GM21367 (cell line): ENCODE measurements at regions not wholly inside any gene's neighbourhood (a gene's known extent, or its start where the extent isn't known, plus 50 kb on each side); places are given as distances from the start of the nearest gene placed in this dataset.
A peak's percentile ranks its signal among the peaks of the same experiment; 100 is the strongest.

Experiments used
- ATAC-seq: cut with Tn5 transposase; IDR thresholded peaks from one replicate; pipeline ENCODE4 v1.9.1; 2021; ENCODE audit not compliant: unreplicated experiment

DNA sequence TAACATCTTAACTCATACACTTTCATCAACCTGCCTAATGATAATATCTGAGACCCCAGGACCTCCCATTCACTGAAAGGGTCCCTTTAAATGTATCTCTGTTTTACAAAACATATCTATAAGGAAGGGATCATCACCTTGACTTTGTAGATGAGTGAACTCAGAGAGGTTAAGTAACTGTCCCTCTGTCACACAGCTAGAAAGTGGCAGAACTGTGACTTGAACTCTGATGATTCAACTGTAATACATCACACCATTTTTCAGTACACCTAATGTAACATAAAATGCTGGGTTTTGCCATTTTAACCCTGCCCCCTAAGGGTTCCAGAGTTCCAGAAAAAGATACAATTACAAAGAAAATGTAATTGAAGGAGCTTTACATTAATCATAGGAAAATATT is 234.6 kb downstream of the ZEB2 start:
- no peak for ATAC-seq

DNA sequence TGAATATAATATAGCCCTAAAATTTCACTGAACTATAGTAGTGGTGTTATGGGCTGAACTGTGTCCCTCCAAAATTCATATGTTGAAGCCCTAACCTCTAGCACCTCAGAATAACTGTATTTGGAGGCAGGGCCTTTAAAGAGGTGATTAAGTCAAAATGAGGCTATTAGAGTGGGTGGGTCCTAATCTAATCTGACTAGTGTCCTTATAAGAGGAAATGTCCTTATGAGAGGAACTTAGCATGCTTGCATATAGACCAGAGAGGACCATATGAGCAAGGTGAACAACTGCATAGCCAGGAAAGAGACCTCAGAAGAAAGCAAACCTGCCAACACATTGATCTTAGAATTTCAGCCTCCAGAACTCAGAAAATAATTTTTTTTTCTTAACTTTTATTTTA is 238.4 kb downstream of the ZEB2 start:
- ATAC-seq: no peak

DNA sequence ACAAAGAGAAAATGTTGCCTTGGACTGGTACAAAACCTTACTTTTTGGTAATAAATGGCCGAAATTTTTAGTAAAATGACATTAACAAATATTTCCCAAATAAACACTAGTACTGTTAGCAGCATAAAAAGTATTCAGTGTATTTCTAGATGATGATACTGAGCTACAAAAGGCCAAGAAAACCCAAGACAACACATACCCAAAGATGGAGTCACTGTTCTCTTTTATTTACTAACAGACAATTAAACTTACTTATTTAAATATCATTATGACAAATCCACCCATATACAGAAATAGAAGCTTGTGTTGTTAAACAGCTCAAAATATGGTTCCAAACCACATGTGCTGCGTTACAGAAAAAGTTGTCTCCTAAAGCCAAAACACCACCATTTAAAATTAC is 239.9 kb downstream of the ZEB2 start:
- ATAC-seq: no peak

DNA sequence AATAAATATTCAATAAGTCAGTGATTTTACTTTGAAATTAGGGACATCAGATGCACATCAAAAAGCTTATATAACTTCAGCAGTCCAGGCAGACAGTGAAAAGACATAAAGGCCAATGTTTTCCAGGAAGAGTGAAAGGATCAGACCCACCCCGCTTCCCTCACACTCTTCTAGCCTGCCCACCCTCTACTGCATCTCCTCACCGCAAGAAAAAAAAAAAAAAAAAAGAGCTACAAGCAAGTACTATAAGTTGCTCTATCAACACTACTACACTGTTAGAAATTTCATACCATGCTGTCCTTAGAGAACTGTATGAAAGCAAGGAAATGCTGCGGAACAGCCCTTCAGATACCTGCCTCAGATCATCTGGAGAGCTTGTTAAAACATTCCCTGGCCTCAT is 240.8 kb downstream of the ZEB2 start:
- ATAC-seq: no peak

DNA sequence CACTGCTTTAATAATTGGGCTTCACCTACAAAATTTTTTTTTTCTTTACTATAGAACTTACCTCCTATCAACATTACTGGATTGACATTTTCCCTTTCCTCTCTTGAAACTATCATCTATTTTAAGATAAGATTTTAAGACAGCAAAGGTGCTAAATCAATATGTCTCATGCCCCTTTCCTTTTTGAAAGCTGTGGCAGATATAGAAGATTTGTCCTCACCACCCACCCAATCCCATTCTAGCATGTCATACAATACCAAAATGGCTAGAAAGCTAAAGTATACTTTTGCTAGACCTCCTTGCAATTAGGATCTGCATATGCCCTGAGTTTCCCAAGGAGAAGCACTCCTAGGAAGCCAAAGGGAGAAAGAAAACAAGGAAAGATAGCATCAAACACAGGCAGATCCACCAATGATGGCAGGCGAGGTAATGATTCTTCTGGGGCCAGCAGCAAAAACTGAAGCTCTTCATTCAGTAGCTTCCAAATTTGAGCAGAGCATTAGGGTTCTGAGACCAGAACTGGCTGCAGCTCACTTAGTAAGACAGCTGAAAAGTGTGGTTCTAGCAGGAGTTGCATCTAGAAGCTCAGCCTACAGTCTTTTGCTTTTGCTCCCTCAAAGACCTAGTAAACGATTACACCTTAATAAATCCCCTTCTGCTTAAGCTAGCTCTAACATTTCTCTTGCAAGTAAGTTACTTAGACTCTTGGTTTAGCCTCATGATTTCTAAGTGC is 242.1 kb downstream of the ZEB2 start:
- ATAC-seq: no peak

DNA sequence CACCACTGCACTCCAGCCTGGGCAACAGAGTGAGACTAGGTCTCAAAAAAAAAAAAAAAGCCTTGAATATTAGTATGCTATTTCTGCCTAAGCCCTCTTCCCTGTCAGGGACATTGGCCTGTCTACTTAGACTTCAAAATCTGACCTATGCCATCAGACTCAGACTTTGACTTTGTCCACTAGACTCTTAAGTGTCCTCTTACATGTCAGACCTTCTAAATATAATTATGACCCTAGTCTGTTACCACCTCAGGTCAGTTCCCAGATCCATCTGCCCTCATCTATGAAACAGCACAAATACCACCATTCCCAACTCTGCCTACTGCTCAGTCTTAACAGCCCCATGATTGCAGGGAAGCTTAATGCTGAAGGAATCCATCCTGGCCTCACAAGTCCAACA is 244.6 kb downstream of the ZEB2 start:
- no peak for ATAC-seq

DNA sequence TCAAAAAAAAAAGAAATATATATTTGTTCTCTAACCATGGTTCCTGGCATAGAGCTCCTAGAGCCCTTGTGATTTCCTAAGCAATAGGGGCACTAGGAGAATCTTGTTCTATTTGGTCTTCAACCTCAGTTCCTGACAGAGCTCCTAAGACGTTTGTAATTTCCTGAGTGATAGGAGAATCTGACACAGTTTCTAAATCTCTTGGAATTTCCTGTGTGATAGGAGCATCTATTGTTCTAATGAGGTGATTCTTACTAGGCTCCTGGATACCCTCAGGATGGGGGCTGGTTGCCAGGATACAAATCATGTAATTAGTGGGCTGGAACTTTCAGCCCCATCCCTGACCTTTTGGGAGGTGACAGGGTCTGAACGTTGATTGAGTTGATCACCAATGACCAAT is 245.8 kb downstream of the ZEB2 start:
- no peak for ATAC-seq

DNA sequence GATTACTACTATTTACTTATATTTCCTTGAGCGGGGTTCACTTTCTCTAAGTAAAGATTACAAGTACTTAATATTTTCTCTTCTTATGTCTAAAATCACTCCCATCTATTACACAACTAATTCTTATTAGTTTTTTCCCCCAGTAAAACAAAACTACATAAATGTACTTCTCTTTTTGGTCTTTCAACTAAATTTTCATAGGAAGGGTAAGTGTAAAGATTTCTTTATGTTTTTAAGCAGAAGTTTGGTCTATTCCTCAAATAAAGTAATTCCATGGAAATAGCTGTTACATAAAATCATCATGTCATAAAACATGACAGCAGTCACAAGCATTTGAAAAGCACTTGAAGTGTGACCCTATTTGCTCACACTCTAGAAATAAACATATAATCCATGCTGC is 249.0 kb downstream of the ZEB2 start:
- ATAC-seq: no peak

DNA sequence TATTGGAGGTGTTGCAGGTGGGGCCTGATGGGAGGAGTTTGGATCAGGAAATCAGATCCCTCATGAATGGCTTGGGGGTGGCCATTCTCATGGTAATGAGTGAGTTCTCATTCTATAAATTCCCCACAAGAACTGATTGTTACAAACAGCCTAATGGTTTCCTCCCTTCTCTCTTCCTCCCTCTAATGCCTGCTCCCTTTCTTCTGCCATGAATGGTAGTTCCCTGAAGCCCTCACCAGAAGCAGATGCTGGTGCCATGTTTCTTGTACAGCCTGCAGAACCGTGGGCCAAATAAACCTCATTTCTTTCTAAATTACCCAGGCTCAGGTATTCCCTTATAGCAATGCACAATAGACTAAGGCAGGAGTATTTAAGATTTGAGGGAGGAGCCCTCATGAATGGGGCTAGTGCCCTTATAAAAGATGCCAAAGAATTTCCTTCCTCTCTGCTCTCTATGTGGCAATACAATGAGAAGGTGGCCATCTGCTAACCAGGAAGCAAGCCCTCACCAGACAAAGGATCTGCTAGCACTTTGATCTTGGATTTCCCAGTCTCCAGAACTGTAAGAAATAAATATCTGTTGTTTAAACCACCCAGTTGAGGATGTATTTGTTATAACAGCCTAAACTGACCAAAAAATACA is 251.8 kb downstream of the ZEB2 start:
- no peak for ATAC-seq

DNA sequence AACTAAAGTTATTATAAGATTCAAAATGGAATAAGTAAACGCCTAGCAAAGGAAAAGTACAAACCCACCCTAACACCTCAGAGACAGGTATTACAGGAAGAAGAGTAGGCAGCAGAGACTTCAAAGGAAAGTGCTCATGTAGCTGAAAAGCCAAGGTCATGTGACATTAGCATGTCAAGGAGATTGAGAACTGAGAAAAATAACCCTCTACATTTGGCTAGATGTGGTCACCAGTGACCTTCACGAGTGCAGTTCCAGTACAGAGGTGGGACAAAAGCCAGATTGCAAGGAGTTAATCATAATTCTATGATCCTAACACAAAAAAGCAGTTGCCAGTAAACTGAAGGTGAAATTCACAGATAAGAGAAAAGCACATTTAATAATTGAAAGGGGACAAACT is 252.7 kb downstream of the ZEB2 start:
- ATAC-seq: peak; percentile 82

DNA sequence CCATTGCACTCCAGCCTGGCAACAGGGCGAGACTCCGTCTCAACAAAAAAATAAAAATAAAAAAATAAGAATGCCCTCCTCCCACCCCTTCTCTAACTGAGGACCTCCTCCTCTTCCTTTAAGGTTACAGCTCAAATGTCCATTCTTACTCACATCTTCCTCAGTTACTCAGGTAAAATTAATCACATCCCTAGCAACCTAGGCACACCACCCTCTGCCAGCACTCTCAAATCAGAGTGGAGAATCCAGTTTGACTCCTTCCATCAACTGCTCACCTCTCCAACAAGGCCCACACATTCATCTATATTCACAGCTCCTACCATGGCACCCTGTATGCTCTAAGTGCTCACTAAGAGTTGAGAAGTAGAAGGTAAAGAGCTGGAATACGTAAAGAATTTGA is 254.3 kb downstream of the ZEB2 start:
- no peak for ATAC-seq

DNA sequence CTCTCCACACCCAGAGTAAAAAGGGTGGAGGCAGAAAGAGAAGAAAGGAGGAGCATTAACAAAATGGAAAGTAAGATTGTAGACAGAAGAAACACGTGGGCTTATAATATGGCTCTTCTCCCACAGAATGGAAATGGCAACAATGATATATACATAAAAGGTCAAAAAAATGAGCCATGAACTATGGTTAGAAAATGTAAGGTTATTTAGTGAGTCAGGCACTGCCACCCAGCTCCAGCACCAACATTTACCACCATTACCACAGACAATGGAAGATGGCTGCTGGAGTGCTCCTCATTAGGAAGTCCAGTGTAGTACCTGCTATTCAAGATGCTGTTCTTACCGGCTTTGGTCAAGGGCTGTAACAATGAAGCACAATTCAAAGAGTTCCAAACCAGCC is 258.0 kb downstream of the ZEB2 start:
- no peak for ATAC-seq

DNA sequence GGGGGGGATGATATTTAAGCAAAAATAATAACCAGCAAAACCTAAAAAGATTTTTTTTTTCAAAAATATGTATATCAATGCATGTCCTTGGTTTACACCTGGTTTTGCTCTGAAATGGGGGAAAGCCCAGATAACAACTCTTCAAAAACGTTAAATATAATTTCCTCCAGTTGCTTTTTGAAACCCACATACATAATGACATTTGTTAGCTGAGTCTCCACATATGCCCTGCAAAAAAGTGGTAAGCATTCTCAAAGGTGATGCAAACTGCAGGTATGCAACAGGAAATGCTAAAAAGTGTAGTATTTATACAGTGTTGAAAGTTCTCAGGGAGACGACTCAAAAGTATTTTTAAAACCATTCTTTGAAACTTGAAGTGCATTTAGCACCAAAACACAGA is 258.6 kb downstream of the ZEB2 start:
- no peak for ATAC-seq

DNA sequence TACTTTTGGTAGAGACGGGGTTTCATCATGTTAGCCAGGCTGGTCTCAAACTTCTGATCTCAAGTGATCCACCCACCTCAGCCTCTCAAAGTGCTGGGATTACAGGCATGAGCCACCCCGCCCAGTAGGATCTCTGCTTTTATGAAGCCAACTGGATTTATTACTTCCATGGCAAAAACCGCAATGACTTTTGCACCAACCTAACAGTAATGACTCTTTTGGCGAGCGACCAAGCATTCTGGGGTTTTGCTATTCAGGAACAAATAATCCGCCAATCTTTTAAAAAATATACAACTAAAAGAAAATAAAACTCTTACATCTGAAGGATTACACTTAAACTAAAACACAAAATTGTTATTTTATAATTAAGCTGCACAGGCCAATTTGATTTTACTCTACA is 260.6 kb downstream of the ZEB2 start:
- ATAC-seq: no peak

DNA sequence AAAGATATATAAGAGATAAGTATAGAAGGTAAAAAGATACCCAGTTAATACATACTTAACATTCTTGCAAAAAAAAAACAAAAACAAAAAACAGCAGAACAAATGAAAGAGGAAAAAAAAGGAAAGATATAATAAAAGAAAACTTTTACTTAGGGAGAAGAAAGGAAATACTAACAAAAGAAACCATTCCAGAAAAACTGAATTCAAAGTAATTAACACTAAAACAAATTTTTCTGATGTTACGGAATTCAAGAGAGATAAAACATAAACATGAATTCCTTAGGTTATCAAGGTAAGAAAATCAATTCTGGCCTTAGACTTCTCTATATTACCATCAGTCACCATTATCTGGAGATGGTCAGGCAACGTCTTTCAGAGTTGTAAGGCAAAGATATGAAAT is 261.8 kb downstream of the ZEB2 start:
- no peak for ATAC-seq

DNA sequence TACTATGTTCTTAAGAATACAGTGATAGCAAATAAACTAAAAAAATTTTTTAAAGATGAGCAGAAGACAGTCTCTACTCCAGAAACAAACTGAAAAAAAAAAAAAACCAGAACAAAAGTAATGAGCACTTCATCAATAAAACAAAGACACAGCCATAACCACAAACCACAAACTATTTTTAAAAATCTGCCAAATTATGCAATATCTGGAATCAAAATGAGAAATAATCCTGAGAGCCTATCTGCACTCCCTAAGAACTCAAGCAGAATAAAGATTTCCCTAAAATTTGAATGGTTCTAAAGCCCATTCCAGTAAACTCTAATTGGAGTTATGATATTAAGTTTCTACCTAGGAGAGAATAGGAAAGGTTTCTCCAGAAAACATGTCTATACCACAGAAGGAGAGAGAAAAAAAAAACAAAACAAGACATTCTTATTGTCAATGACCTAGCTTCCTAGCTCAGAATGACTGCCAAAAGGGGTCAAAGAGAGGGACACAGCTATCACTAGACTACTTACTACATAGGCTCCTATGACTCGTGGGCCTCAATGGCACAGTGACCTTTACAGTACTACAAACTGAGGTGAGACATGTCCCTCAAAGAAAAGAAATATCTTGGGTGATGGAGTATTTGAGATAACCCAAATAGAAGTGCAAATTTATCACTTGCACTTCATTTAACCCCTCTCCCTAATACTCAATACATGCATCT is 262.8 kb downstream of the ZEB2 start:
- no peak for ATAC-seq

DNA sequence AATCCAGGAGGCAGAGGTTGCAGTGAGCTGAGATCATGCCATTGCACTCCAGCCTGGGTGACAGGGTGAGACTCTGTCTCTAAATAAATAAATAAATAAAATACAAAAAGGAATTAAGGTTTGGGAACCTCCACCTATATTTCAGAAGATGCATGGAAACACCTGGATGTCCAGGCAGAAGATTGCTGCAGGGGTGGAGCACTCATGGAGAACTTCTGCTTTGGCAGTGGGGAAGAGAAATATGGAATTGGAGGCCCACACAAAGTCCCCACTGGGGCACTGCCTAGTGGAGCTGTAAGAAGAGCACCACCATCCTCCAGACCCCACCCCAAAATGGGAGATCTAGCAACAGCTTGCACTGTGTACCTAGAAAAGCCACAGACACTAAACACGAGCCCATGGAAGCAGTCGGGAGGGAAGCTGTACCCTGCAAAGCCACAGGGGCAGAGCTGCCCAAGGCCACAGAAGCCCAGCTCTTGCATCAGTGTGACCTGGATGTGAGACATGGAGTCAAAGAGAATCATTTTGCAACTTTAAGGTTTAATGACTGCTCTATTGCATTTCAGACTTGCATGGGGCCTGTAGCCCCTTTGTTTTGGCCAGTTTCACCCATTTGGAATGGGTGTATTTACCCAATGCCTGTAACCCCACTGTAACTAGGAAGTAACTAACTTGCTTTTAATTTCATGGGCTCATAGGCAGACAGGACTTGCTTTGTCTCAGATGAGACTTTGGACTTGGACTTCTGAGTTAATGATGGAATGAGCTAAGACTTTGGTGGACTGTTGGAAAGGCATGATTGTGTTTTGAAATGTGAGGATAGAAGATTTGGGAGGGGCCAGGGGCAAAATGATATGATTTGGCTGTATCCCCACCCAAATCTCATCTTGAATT is 265.3 kb downstream of the ZEB2 start:
- ATAC-seq: no peak

DNA sequence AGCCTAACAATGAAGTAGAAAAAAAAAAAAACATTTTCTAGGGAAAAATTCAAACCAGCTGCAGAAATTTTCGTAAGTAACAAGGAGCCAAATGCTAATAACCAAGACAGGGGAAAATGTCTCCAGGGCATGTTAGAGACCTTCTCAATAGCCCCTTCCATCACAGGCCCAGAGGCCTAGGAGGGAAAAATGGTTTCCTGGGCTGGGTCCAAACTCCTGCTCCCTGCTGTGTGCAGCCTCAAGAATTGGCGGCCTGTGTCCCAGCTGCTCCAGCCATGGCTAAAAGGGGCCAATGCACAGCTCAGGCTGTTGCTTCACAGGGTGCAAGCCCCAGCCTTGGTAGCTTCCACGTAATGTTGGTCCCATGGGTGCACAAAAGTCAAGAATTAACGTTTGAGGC is 266.2 kb downstream of the ZEB2 start:
- no peak for ATAC-seq

DNA sequence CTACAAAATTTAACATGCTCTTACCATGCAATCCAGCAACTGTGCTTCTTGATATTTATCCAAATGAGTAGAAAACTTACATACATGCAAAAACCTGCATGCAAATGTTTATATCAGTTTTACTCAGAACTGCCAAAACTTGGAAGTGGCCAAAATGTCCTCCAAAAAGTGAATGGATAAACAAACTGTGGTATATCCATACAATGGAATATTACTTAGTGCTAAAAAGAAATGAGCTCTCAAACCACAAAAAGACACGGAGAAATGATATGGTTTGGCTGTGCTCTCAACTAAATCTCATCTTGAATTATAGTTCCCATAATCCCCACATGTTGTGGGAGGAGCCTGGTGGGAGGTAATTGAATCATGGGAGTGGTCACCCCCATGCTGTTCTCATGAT is 267.2 kb downstream of the ZEB2 start:
- no peak for ATAC-seq

DNA sequence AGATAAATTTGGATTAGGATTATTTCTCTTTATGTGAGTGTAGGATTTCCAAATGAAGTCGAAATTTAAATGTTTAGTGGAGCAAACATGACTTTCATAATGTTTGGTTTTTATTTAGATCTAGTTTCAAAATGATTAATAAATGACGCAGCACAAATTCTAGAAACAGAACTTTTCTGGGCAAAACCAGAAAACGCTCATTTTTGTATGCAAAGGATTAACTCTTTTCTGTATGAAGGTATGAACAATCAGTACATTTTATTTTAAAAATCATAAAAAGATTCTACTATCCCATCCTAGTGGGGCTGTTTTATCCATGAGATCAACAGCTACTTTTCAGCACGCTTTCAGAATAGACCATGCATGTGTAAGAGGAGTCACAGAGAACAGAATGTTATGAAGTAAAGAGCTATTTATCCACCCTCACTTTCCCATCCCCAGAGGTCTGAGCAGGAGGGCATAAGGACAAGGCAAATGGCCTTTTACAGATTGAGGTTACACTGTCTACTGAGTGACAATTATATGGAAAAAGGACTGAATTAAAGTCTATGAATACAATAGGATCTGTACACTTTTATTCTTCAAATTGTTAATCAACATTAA is 270.8 kb downstream of the ZEB2 start:
- ATAC-seq: no peak
